ENCODE measurements at regions not wholly inside any gene's neighbourhood (a gene's known extent, or its start where the extent isn't known, plus 50 kb on each side); places are given as distances from the start of the nearest gene placed in this dataset.

DNA sequence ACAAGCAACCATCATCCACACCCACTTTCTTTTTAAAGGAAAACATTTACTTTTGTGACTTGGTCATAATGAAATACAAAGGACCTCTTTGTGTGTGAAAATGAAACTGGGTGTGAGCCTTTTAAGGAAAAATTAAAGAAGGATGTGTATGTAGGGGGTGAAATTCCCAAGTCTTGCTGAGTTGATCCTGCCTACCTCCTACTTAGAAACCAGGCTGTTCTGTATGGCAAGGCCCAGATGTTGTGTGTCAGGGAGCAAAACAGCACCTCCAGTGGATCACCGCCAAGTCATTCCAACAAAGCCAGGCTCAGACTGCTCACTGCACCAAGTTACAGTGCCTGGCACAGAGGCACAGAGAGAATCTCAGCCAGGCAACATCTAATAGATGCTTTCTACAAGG lies 198.5 kb upstream of the FBN2 start:
- Histone ChIP-seq H3K36me3 (ENCODE audit: control insufficient read depth, insufficient read depth, low read length) (no peaks in the 10 kb centered on the region), H3K4me3 (ENCODE audit: low read depth, low read length) (no peak overlapping the region), H3K9ac (ENCODE audit: low read depth, low read length) (no peak overlapping the region), H3K9me3 (ENCODE audit: control insufficient read depth, insufficient read depth, low read length) (no peaks in the 10 kb centered on the region), H3K4me1 (ENCODE audit: control insufficient read depth, insufficient read depth, low read length) (no peaks in the 10 kb centered on the region), H3K27me3 (ENCODE audit: control insufficient read depth, insufficient read depth, low read length) (no peaks in the 10 kb centered on the region)

DNA sequence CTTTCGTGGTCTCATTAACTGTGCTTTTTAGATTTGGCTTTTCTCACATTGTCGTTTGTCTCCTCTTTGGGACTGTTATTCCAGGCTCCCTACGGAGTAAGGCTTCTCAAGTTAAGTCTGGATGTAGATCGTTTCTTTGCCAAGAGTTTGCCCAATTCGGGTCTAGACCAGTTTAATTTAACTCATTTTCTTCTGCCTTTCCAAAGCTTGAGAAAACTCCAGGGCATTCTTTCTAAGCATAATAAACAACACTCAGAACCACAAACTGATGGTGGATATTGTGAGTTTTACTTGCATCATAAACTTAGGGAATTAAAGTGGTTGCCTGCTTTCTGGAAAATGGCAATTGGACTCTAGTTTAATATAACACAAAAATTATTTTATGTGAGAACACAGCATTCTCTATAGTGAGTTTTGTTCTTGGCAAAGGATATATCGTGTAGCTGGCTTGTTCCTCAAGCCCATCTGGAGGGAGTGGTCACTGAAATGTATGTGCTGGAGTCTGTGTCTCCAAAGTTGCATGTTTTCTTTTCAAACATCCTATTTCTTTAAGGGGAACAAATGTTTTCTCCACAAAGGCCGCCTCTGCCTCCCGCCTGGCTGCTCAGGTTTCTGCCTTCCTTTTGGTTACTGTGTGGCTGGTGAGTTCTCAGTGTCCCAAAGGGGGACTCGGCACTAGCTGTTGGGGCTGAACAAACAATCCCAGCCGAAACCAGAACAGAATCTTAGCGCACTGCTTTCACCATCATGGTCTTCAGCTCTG lies 211.3 kb upstream of the FBN2 start:
- H3K9me3 ChIP-seq (ENCODE audit: control insufficient read depth, insufficient read depth, low read length) = no peaks in the 10 kb centered on the region
- no peaks in the 10 kb centered on the region for H3K4me1 ChIP-seq (ENCODE audit: control insufficient read depth, insufficient read depth, low read length)
- no peaks in the 10 kb centered on the region for H3K27me3 ChIP-seq (ENCODE audit: control insufficient read depth, insufficient read depth, low read length)
- no peaks in the 10 kb centered on the region for H3K36me3 ChIP-seq (ENCODE audit: control insufficient read depth, insufficient read depth, low read length)
- H3K4me3 ChIP-seq (ENCODE audit: low read depth, low read length) = no peak overlapping the region
- H3K9ac ChIP-seq (ENCODE audit: low read depth, low read length) = no peak overlapping the region

DNA sequence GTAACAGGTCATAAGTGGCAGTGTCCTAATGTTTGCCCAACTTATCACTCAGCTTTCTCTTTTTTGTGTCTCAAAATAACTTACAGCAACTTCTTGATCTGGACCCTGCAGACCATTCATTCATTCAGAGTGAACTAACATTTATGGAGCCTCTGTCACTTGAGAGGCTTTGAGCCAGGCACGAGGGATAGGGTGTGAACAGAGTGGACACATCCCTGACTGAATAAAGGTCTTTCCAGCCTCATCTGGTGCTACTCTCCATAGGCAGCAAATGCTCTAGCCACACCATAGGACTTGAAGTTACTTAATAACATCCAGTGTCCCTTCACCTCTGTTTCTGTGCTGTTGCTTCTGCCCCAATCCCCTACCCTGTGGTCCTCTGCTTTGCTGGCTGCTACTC lies 212.1 kb upstream of the FBN2 start:
- no peaks in the 10 kb centered on the region for H3K36me3 ChIP-seq (ENCODE audit: control insufficient read depth, insufficient read depth, low read length)
- no peaks in the 10 kb centered on the region for H3K4me1 ChIP-seq (ENCODE audit: control insufficient read depth, insufficient read depth, low read length)
- H3K9me3 ChIP-seq (ENCODE audit: control insufficient read depth, insufficient read depth, low read length) = no peaks in the 10 kb centered on the region
- no peak overlapping the region for H3K9ac ChIP-seq (ENCODE audit: low read depth, low read length)
- no peak overlapping the region for H3K4me3 ChIP-seq (ENCODE audit: low read depth, low read length)
- H3K27me3 ChIP-seq (ENCODE audit: control insufficient read depth, insufficient read depth, low read length) = no peaks in the 10 kb centered on the region

DNA sequence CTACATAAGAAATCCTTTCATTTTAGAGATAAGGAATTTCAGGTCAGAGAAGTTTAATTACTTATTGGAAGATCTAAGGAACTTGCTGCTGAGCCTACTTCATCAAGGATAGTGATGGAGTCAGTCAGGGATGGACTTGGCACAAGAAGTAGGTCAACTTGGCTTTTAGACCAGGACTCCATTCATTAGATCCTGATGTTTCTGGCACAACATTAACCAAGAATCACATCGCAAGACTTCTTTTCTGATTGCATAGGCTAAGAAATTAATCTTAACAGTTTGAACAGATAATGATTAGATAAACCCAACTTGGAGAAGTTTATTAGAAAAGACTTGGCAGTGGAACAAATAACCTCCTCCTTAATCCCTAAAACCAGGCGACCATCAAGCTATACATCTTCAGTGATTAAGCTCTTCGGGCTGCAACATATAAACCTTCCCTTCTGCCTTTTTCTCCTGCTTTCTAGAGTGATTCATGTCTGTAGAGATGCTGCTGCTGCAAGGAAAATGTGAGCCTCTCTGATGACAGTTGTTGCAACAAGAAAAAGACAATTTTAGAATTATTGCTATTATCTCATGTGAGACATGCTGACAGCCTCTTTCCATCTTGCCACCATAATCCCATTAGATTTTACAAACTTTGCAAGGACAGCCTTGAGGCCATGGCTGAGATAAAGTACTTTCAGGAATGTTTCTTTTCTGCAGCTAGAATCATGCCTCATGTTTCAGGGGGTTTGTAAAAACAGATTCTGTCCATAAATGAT lies 207.9 kb upstream of the SLC27A6 start:
- Histone ChIP-seq H3K27me3 (ENCODE audit: control insufficient read depth, insufficient read depth, low read length) (no peaks in the 10 kb centered on the region), H3K4me1 (ENCODE audit: control insufficient read depth, insufficient read depth, low read length) (no peaks in the 10 kb centered on the region), H3K9me3 (ENCODE audit: control insufficient read depth, insufficient read depth, low read length) (no peaks in the 10 kb centered on the region), H3K36me3 (ENCODE audit: control insufficient read depth, insufficient read depth, low read length) (no peaks in the 10 kb centered on the region), H3K4me3 (ENCODE audit: low read depth, low read length) (no peak overlapping the region), H3K9ac (ENCODE audit: low read depth, low read length) (no peak overlapping the region)

DNA sequence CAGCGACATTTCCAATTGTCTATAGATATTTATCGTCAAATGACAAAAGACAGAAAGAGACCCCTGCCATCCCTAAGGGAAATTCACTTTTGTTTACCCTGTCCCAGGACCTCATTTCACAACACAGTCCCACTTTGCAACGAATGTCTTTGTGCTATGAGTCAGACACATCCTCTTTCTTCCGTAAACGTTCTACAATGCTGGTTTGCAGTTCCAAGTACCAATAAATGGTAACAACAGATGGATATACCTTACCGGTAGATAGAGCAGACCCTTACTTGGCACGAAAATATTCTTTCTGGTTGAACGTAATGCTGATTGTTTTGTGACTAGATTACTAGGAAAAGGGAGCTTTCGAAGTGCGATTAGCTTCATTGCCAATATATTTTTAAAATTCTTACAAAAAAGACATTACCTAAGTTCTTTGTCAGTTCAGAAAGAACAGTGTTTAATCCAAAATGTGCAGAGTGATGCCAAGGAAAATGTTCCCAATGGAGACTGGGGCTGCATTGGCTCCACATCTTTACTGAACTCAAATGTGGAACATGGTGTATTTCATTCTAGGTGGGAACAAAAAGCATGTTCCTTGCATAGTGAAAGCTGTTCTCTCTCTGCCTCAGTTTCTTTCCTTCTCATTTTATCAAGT lies 202.5 kb upstream of the SLC27A6 start:
- Histone ChIP-seq H3K9me3 (ENCODE audit: control insufficient read depth, insufficient read depth, low read length) (no peaks in the 10 kb centered on the region), H3K4me3 (ENCODE audit: low read depth, low read length) (no peak overlapping the region), H3K4me1 (ENCODE audit: control insufficient read depth, insufficient read depth, low read length) (no peaks in the 10 kb centered on the region), H3K27me3 (ENCODE audit: control insufficient read depth, insufficient read depth, low read length) (no peaks in the 10 kb centered on the region), H3K36me3 (ENCODE audit: control insufficient read depth, insufficient read depth, low read length) (no peaks in the 10 kb centered on the region), H3K9ac (ENCODE audit: low read depth, low read length) (no peak overlapping the region)

DNA sequence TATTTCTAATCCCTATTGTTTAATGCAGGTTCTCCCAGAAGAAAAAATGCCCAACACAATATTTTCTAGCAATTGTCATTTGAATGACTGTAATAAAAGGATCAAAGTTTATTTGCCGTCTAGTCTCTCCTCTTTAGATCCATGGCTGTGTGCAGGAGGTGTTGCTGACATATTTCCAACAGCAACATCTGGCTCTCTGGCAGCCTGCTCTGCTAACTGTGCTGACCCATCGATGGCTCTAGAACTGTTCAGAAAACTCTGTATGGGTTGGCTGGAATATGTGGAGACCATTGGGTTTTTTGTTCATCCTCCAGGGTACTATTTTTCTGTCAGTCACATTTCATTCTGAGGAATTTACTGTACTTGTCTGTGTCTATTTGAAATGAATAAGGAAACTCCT lies 202.0 kb upstream of the SLC27A6 start:
- Histone ChIP-seq H3K4me1 (ENCODE audit: control insufficient read depth, insufficient read depth, low read length) (no peaks in the 10 kb centered on the region), H3K9me3 (ENCODE audit: control insufficient read depth, insufficient read depth, low read length) (no peaks in the 10 kb centered on the region), H3K9ac (ENCODE audit: low read depth, low read length) (no peak overlapping the region), H3K27me3 (ENCODE audit: control insufficient read depth, insufficient read depth, low read length) (no peaks in the 10 kb centered on the region), H3K36me3 (ENCODE audit: control insufficient read depth, insufficient read depth, low read length) (no peaks in the 10 kb centered on the region), H3K4me3 (ENCODE audit: low read depth, low read length) (no peak overlapping the region)

DNA sequence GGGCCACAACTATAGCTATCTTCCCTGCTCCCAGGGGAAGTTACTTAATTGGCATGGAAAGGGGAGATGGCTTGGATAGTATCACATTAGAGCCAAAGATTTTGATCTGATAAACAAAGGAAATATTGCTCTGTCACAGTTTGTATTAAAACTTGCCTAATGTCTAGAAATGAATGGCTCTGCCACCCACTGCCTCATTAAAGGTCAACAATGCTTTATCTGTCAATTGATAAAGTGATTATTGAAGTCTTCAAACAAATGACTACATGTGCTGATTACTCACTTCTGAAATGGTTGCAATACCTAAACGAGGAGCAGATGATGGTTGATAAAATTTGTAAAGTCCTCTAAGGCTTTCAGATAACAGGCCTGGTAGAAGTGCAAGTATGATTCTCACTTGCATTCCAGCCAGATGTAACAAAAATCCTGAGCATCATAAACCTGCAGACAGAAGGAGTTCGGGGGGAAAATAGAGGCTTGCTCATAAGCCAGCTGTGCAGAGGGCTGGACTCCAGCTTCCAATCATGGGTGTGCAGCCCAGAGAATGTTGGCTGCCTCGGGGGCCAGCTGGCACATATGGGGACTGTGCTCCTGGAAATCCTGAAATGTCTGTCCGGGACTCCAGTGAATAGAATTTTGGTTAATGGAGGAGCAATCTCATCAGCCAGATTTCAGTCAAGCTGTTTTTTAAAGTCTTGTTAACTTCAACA lies 200.5 kb upstream of the SLC27A6 start:
- no peaks in the 10 kb centered on the region for H3K36me3 ChIP-seq (ENCODE audit: control insufficient read depth, insufficient read depth, low read length)
- H3K9ac ChIP-seq (ENCODE audit: low read depth, low read length) = no peak overlapping the region
- H3K9me3 ChIP-seq (ENCODE audit: control insufficient read depth, insufficient read depth, low read length) = no peaks in the 10 kb centered on the region
- no peaks in the 10 kb centered on the region for H3K27me3 ChIP-seq (ENCODE audit: control insufficient read depth, insufficient read depth, low read length)
- H3K4me3 ChIP-seq (ENCODE audit: low read depth, low read length) = no peak overlapping the region
- H3K4me1 ChIP-seq (ENCODE audit: control insufficient read depth, insufficient read depth, low read length) = no peaks in the 10 kb centered on the region

DNA sequence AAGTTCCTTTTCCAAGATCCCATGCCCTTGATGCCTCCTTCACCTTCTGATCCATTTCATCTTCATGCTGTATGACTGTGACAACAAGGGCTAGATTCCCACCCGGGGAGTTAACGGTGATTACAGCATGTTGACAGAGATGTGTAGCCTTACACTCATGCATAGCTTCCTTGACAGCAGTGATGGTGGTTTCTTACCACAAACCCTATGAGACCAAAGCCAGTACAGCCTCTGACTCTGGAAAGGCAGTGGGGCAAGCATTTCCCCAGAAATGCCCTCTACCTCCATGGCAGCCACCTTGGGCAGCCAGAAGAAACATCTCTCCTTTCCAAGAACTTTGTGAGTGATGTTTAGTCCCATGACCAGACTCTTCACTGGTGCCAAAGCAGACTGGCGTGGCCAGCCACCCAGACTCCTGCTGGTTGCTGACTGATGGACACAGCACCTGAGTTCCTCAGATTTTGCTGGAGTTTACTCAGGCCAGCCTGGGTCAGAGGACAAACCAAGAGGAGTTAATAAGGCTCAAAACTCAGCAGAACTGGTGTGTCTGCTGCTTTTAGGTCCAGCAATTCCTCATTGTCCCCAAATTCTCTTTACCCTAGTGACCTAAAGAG lies 199.7 kb upstream of the SLC27A6 start:
- H3K27me3 ChIP-seq (ENCODE audit: control insufficient read depth, insufficient read depth, low read length) = no peaks in the 10 kb centered on the region
- no peaks in the 10 kb centered on the region for H3K9me3 ChIP-seq (ENCODE audit: control insufficient read depth, insufficient read depth, low read length)
- no peaks in the 10 kb centered on the region for H3K36me3 ChIP-seq (ENCODE audit: control insufficient read depth, insufficient read depth, low read length)
- H3K4me3 ChIP-seq (ENCODE audit: low read depth, low read length) = no peak overlapping the region
- no peak overlapping the region for H3K9ac ChIP-seq (ENCODE audit: low read depth, low read length)
- no peaks in the 10 kb centered on the region for H3K4me1 ChIP-seq (ENCODE audit: control insufficient read depth, insufficient read depth, low read length)

DNA sequence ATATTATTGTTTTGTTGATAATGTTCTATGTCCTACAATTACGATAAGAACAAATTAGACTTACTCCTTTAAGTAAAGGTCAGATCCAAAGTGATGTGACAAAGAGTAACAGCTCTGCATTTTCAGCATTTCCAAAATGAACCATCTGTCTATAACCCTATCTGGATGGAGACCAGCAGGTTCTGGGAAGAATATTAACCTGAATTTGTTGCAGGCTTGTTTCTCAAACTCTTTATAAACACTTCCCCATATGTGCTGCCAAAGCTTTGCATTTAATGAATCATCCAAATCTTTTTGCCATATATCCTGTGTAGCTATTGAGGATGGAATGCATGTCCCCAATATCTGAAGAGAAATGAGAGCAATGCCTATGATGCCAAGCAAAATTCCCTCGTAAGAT lies 198.9 kb upstream of the SLC27A6 start:
- no peaks in the 10 kb centered on the region for H3K27me3 ChIP-seq (ENCODE audit: control insufficient read depth, insufficient read depth, low read length)
- no peak overlapping the region for H3K9ac ChIP-seq (ENCODE audit: low read depth, low read length)
- H3K4me1 ChIP-seq (ENCODE audit: control insufficient read depth, insufficient read depth, low read length) = no peaks in the 10 kb centered on the region
- H3K36me3 ChIP-seq (ENCODE audit: control insufficient read depth, insufficient read depth, low read length) = no peaks in the 10 kb centered on the region
- no peak overlapping the region for H3K4me3 ChIP-seq (ENCODE audit: low read depth, low read length)
- no peaks in the 10 kb centered on the region for H3K9me3 ChIP-seq (ENCODE audit: control insufficient read depth, insufficient read depth, low read length)

DNA sequence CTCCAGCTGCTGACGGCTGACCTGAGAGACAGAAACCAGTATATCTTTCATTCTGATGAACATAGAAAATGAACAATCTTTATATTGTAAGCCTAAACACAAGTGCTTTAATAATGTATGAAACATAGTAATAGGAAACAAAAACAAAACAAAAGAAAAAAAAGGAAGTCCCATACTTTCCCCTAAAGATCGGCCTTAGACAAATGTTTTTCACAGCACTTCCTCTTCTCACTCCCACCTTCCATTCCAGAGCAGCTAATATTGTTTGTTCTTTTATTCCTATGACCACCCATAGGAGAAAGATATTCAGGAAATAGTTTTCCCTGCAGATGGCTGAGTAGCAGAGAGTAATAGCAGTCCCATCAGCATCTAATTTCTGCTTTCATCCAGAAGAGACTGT lies 194.4 kb upstream of the SLC27A6 start:
- Histone ChIP-seq H3K9ac (ENCODE audit: low read depth, low read length) (no peak overlapping the region), H3K4me1 (ENCODE audit: control insufficient read depth, insufficient read depth, low read length) (no peaks in the 10 kb centered on the region), H3K4me3 (ENCODE audit: low read depth, low read length) (no peak overlapping the region), H3K36me3 (ENCODE audit: control insufficient read depth, insufficient read depth, low read length) (no peaks in the 10 kb centered on the region), H3K27me3 (ENCODE audit: control insufficient read depth, insufficient read depth, low read length) (no peaks in the 10 kb centered on the region), H3K9me3 (ENCODE audit: control insufficient read depth, insufficient read depth, low read length) (no peaks in the 10 kb centered on the region)

DNA sequence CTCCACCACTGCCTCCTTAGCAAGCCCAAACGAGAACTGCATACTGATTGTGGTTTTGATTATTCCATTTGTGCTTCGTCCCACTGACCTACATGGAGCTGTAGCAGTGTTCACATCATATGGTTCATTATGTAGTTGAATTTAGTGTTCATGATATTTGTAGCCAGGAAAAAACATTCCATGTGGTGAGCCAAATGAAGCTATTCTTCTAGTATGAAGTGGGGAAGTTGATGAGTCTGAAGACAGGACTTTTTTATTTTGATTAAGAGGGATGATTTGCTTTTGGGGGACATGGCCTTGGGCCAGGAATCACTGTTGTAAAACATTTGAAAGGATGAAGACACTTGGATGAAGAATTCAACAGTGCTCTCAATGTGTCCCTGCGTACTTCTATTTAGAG lies 192.9 kb upstream of the SLC27A6 start:
- Histone ChIP-seq H3K4me3 (ENCODE audit: low read depth, low read length) (no peak overlapping the region), H3K27me3 (ENCODE audit: control insufficient read depth, insufficient read depth, low read length) (no peaks in the 10 kb centered on the region), H3K9ac (ENCODE audit: low read depth, low read length) (no peak overlapping the region), H3K36me3 (ENCODE audit: control insufficient read depth, insufficient read depth, low read length) (no peaks in the 10 kb centered on the region), H3K4me1 (ENCODE audit: control insufficient read depth, insufficient read depth, low read length) (no peaks in the 10 kb centered on the region), H3K9me3 (ENCODE audit: control insufficient read depth, insufficient read depth, low read length) (no peaks in the 10 kb centered on the region)
